ENCODE measurements at regions not wholly inside any gene's neighbourhood (a gene's known extent, or its start where the extent isn't known, plus 50 kb on each side); places are given as distances from the start of the nearest gene placed in this dataset.

GRCh38 chr2:14408695-14409094, 223.8 kb upstream of the LRATD1 start:
- no peaks in the 10 kb centered on the region for H3K27me3 ChIP-seq (ENCODE audit: insufficient read depth, poor library complexity, severe bottlenecking)
- no peak overlapping the region for H3K27ac ChIP-seq (replicated peaks)
- H3K4me3 ChIP-seq (replicated peaks; ENCODE audit: insufficient read depth, low read length) = no peak overlapping the region
- DNase-seq (ENCODE audit: low read depth in 1 of 2, low spot score in 1 of 2) = no peak
- TF ChIP-seq GABPA (IDR thresholded peaks at IDR 0.05; ENCODE audit: low read depth) (no peak), CTCF (IDR thresholded peaks at IDR 0.05; ENCODE audit: insufficient read depth, low read length) (no peak), POLR2AphosphoS5 (IDR thresholded peaks at IDR 0.05; ENCODE audit: low read depth) (no peak), REST (IDR thresholded peaks at IDR 0.05; ENCODE audit: insufficient replicate concordance, low read depth) (no peak), SPI1 (IDR thresholded peaks at IDR 0.05; ENCODE audit: borderline replicate concordance, low read depth) (no peak)

GRCh38 chr2:14417551-14417950, 215.0 kb upstream of the LRATD1 start:
- DNase-seq (ENCODE audit: low read depth in 1 of 2, low spot score in 1 of 2) = no peak
- no peak for TF ChIP-seq GABPA (IDR thresholded peaks at IDR 0.05; ENCODE audit: low read depth)
- TF ChIP-seq CTCF (IDR thresholded peaks at IDR 0.05; ENCODE audit: insufficient read depth, low read length) = no peak
- no peak for TF ChIP-seq SPI1 (IDR thresholded peaks at IDR 0.05; ENCODE audit: borderline replicate concordance, low read depth)
- TF ChIP-seq REST (IDR thresholded peaks at IDR 0.05; ENCODE audit: insufficient replicate concordance, low read depth) = no peak
- TF ChIP-seq POLR2AphosphoS5 (IDR thresholded peaks at IDR 0.05; ENCODE audit: low read depth) = no peak
- Histone ChIP-seq H3K27ac (replicated peaks) (no peak overlapping the region), H3K27me3 (ENCODE audit: insufficient read depth, poor library complexity, severe bottlenecking) (peaks cover 2% of the 10 kb centered on the region), H3K4me3 (replicated peaks; ENCODE audit: insufficient read depth, low read length) (no peak overlapping the region)

GRCh38 chr2:14418115-14418514, 214.4 kb upstream of the LRATD1 start:
- no peak overlapping the region for H3K27ac ChIP-seq (replicated peaks)
- no peak overlapping the region for H3K4me3 ChIP-seq (replicated peaks; ENCODE audit: insufficient read depth, low read length)
- TF ChIP-seq CTCF (IDR thresholded peaks at IDR 0.05; ENCODE audit: insufficient read depth, low read length) = no peak
- no peak for TF ChIP-seq SPI1 (IDR thresholded peaks at IDR 0.05; ENCODE audit: borderline replicate concordance, low read depth)
- no peak for TF ChIP-seq POLR2AphosphoS5 (IDR thresholded peaks at IDR 0.05; ENCODE audit: low read depth)
- DNase-seq (ENCODE audit: low read depth in 1 of 2, low spot score in 1 of 2) = no peak
- H3K27me3 ChIP-seq (ENCODE audit: insufficient read depth, poor library complexity, severe bottlenecking) = peaks cover 2% of the 10 kb centered on the region

GRCh38 chr2:14420851-14421250, 211.7 kb upstream of the LRATD1 start:
- TF ChIP-seq GABPA (IDR thresholded peaks at IDR 0.05; ENCODE audit: low read depth) (no peak), SPI1 (IDR thresholded peaks at IDR 0.05; ENCODE audit: borderline replicate concordance, low read depth) (no peak), POLR2AphosphoS5 (IDR thresholded peaks at IDR 0.05; ENCODE audit: low read depth) (no peak), CTCF (IDR thresholded peaks at IDR 0.05; ENCODE audit: insufficient read depth, low read length) (no peak), REST (IDR thresholded peaks at IDR 0.05; ENCODE audit: insufficient replicate concordance, low read depth) (no peak)
- Histone ChIP-seq H3K4me3 (replicated peaks; ENCODE audit: insufficient read depth, low read length) (no peak overlapping the region), H3K27ac (replicated peaks) (no peak overlapping the region), H3K27me3 (ENCODE audit: insufficient read depth, poor library complexity, severe bottlenecking) (peaks cover 2% of the 10 kb centered on the region)
- DNase-seq (ENCODE audit: low read depth in 1 of 2, low spot score in 1 of 2) = no peak
